ENCODE measurements at regions not wholly inside any gene's neighbourhood (a gene's known extent, or its start where the extent isn't known, plus 50 kb on each side); places are given as distances from the start of the nearest gene placed in this dataset.

GRCh38 chr1:223036479-223036845 lies 106.6 kb downstream of the TLR5 start:
- no peak for TF ChIP-seq CTCF (IDR thresholded peaks at IDR 0.05)
- no peak for TF ChIP-seq POLR2A (IDR thresholded peaks at IDR 0.05)

All from thyroid gland (tissue), 4 donors.